Iris pigment epithelial cell (primary cell): ENCODE measurements at regions not wholly inside any gene's neighbourhood (a gene's known extent, or its start where the extent isn't known, plus 50 kb on each side); places are given as distances from the start of the nearest gene placed in this dataset.
A peak's percentile ranks its signal among the peaks of the same experiment; 100 is the strongest.

Source experiments
- DNase-seq: peaks from one replicate; pipeline ENCODE4 v3.0.0-alpha.2; 2011; ENCODE audit warnings: low read depth

DNA sequence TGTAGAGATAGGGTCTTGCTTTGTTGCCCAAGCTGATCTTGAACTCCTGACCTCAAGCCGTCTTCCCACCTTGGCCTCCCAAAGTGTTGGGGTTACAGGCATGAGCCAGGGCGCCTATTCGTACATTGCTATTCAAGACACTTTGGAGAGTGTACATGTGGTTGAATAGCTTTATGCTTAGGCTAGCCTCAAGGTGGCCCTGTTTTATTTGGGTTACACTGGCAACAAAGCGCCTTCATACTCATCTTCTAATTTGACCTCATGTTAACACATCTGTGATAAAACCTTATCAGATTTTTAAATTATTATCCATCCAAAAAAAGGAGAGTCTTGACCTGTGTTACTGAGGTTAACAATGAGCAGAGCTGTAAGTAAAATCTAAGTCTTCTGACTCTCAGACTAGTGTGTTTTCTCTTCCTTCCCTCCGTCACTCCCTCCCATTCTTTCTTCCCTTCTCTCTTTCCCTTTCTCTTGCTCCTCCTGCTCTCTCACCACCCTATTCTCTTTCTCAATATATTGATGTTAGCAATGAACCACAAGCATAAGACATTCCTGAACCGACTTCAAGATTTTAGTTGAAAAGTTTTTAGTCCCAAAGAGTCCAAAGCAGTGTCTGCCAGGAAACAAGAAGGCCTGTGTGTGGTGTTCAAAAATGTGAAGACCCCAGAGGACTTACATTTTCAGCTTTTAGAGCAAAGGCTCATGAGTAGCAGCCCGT, 603.7 kb upstream of the CFAP20DC start:
- no peak for DNase-seq

DNA sequence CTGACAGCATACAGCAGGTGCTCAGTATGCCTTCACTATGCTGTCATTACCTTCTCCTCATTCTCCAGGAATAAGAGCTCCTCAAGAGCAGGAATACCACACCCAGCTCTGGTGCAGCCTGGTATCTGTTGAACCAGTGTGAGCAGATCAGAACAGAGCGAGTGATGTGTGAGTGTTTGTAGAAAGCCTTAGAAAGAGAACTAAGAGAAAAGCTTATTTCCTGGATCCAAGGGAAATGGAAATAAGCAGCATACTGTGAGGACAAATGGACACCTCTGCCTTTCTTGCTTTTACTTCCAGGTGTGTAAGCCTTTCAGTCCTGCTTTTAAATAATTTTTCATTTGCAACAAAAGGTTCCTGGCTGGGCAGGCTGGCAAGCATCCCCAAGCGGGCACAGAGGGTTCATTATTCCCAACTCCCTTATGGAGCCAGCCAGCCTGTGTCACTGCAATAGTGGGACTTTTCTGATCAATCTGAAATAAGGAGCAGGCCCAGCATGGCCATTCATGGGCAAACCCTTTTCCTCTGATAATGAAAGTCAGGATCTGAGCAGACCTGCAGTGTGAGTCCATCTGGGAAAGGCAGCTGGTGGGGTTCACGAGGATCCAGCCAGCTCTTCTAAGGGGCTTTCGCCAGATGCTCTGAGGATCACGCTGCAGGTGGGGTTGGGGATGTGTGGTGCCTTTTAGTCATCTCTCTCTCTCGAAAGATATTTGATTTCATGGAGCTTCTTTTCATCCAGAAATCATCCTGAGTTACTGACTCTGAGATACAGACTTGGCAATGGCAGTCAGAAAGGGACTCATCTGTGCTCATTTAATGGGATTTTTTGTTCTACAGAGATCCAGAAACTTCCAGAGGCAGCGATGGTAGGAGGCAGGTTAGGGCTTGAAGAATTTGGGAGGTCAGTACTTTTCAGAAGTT, 594.9 kb upstream of the CFAP20DC start:
- DNase-seq, result no peak

DNA sequence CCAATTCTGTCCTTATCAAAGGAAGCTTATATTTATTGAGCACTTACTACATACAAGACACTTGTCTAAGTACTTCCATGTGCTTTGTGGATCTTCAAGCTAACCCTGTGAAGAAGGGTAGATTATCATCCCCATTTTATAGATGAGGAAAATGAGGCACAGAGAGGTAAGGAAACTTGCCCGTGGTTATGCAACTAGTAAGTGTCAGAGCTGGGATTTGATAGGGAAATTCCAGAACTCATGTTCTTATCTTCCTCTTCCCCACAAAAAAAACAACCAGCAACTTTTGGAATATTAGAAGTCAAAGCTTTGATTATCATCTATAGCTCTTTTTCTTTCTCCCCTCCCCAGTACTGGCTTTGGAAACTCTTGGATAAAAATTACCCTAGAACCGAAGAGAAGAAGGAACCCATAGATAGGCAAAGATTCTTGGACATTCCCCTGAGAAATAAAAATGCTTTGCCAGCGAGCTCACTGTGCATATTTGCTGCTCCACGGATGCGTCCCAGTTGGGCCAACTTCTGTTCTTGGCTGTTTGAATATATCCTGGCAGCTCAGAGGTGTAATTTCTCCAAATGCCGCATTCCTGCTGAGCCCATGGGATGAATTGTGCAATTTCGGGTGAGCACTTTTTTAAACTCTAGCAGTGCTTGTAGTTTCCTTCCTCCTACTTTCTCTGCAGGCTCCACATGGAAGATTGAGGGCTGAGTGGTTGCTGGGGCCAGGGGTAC, 591.5 kb upstream of the CFAP20DC start:
- DNase-seq, result no peak

DNA sequence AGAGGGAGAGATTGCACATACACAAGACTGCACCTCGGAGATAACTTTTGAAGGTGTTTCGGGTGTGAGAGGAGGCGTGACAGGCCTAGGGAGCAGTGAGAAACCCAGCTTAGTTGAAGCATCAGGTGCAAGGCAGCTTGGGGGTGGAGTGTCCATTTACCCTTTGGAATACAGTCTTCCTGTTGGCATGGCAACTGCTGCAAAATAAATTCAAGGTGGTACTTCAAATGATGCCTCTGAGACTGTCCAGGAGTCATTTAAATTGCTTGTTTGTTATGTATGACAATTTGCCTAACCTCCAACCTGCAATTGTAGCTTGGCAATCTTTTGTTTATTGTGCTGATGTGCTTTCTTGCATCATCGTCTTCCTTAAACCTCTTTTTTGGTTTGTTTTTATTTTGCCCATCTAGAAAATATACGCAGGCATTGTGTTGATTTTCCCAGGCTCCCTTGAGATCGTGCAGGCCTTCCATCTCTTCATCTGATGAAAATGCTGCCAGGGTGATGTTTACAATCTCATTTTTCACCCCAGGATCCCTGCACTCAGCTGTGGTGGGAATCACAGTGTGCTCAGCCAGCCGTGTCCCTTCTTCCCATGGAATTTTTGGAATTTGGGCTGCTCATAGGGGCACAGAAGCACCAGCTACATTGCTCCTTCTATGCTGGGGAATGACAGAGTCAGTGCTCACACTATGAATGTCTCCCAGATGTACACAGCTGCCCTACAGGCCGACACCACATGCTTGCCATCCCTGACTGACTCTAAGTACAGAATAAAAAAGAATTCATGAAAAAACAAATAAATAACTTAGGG, 583.1 kb upstream of the CFAP20DC start:
- no peak for DNase-seq

DNA sequence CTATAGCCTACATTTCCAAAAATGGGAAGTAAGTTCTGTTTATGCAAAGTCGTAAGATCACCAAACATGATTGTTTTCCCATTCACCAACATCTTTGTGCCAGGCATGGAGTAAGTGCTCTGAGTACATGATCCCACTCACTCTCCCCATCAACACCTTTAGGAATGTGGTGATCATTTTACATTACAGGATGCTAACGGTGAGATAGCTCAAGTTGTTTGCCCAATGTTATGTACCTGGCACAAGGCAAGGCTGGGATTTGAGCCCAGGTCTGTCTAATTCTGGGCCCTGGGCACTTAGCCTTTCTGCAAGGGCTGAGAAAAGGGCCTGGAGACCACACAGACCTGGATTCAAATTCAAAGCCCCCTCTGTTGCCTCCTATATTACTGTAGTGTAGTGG, 581.7 kb upstream of the CFAP20DC start:
- DNase-seq, result no peak

DNA sequence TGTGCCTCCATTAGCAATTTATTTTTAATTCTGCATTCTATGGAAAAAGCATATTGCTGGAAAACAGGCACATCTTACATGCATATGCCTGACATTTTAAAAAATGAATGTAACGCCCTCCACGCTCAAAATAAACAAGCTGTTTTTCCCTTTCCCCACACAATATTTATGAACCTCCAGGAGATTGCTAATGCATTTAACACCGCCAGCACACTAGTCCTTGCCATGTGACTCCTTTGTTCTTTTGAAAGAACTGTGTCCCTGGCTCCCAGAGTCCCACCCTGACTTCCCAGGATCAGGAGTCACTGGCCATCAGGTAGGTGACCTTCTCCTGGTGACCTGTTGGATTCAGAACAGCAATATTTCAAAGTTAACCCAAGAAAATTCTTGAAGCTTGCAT, 571.2 kb upstream of the CFAP20DC start:
- DNase-seq, result no peak

DNA sequence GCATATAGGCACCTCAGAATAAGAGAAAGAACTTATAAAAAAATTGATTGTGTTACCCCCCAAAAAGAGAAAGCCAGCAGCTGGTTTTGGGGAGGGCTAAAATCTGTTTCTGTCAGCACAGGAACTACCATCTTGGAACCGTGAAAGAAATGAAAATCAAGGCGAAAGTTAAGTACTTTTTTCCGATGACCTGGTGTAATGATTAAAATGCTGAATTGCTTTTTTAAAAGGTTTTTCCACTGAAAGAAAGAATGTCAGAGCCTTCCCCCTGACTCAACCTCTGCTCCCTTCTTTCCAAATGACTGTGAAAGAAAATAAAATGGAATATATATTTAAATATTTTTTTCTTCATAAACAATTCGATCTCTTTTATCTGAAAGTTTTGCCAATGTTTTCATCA, 570.5 kb upstream of the CFAP20DC start:
- DNase-seq, result no peak

DNA sequence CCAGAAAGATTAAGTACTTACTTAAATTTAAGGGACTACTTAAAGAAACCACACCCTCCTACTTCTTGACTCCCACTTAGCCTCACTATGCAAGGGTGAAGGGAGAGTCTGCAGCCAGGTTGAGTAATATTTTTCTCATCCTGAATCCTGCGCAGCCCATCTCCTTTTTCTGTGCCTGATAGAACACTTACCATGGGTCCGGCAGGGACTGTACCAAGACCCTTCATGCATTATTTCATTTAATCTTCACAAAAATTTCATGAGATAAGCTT, 562.6 kb upstream of the CFAP20DC start:
- no peak for DNase-seq

DNA sequence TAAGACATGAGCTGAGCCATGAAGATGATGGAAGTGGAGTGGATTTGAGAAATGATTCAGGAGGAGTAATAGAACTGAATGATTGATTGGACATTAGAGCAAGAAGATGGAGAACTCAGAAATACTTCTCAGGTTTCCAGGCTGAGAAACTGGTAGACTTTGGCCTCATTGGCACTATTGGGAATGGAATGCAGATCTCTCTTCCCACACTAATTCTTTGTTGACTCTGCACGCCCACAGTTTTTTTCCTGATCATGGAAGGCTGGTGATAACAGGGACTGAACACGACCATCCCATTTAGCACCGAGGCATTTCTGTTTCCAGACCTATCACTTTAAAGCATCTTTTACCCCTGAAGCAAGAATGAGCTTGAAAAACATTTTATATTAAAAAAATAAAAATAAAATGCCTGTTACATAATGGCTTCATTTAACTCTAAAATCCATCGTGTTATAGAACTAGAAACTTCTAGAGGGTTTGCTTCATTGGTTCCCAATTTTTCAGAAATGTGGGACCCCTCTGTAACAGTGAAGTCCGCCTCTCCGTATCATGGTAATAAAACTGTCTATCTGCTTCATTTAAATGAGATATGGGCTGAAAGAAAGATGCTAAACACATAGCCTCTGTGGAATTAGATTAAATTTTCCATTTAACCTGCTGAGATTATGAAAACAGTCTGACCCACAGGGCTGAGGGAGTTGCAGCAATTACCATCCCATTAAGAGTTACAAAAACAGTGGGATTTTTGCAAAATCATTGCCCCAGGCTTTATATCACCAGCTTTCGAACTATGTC, 562.0 kb upstream of the CFAP20DC start:
- no peak for DNase-seq

DNA sequence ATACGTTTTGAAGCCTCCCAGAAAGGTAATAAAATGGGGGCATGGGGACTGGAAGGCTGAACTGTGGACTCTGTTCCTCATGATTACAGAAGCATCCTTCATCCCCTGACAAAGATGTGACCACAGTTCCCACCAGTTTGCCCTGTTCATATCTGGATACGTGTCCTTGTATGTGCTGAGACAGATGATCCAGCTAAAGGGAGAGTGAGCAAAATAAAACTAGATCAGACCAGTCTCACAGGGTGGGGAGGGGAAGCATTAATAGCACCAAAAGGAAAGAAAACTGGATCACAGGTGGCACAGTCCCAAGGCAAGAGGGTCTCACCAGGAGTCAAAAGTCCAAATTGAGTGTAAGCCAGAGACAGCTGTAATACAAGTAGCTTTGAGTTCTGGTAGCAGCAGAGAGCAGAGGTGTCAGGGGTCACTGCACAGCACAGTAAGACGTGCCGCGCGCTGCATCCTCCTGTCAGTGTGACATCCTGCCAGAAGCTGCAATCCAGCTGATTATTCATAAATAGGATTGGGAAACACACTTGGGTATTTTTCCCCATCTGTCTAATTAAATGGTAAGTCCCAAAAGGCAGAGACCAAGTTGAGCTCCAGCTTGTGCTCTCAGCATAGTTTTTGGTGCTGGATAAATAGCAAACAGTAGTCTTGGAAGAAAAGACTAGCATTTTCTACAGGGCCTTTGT, 560.0 kb upstream of the CFAP20DC start:
- peak; percentile 35 for DNase-seq

DNA sequence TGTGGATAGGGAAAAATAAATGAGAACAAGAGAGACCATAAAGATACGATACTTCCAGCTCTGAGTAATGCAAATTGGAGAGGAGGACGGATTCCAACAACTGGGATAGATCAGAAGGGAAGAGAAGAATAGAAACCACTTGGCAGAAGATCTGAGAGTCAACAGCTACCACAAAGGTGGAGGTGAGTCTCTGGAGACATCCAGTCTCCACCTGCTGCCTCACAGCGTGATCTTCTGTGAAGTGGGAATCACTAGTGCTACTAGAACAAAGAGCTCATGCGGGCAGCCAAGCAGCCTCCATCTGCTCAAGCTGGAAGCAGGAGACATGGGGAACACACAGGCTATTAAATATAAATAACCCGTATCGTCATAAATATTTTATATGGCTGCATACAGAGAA, 558.5 kb upstream of the CFAP20DC start:
- no peak for DNase-seq

DNA sequence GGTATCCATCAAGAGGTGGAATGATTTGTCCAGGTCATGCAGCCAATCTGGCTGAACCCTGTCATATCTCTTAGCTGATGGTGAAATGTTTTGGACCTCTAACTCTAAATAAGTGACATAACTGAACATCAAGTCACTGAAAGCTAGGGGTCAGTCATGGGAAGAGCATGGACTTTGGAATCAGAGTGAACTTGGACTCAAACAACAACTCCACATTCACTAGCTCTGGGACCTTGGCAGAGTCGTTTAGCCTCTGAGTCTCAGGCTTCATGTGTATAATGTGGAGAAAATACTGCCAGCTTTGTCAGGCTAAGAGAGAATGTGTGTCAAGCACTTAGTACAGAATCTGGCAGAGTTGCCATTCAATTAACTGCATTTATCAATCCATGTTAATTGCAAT, 557.8 kb upstream of the CFAP20DC start:
- peak; percentile 41 for DNase-seq

DNA sequence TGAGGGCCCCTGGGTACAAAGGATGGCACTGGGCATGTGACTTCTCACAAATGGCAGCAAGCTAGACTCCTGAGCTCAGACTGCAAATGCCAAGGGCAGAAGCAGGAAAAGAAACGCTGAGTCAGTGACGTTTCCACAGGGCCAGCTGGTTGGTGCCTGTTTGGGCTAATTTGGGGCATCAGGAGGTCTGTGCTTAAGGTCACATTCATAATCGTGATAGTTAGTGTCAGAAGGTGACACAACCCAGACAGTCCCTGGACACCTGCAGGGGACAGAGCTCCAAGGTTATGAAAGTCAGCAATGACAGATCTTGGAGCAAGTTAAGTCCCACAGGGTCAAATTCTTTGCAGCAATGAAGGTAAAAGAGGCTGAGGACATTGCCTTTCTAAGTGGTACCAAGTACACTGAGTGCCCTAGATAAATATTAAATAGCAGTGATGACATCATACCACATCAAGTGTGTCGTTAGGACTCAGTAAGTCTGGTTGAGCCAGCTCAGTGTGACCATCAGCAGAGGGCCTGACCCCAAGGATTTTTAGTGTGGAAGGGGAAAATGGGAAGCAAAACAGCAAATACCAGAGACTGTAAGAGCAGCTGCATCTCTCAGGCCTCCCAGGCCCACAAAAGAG, 556.9 kb upstream of the CFAP20DC start:
- DNase-seq, result no peak

DNA sequence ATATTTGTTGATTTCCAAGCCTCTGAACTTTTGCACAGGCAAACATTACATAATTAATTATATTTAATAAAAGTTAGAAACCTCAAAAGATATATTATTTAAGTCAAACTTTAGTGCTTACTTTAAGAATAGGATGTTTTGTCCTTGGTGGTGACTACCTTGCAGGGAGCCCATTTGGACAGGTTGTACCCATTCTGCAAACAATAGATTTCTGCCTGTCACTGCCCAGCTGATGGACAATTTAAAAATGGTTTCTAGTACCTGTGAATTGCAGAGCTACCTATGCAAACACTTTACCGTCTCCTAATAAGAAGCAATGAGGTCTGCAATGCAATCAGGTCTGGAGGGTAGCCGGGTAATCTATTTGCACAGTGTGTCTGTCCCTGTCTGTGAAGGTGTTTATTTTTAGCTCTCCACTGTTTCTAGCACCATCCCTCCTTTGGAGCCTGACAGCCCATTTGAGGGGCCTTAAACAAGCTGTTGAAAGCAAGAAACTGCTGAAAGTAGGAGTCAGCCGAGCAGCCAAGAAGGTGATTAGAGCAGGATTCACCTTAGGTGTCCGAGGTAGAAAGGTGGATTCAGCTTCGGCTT, 556.2 kb upstream of the CFAP20DC start:
- no peak for DNase-seq

DNA sequence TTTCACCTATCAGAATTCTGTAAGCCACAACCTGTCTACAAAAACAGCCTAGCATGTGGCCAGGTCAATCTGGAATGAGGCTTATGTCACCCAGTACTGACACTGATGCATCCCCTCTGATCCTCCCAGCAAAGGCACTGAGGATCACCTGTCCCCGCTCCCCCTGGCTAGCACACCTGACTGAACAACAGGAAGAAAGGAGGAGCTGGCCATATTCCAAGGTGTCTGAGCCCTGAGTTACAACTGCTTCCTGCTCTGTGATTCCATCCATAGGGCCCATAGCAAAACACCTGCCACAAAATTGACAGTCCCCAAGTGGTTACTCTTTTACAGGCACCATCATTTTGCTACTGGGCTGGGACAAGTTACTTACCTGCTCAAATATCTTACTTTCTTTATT, 555.5 kb upstream of the CFAP20DC start:
- DNase-seq, result no peak

DNA sequence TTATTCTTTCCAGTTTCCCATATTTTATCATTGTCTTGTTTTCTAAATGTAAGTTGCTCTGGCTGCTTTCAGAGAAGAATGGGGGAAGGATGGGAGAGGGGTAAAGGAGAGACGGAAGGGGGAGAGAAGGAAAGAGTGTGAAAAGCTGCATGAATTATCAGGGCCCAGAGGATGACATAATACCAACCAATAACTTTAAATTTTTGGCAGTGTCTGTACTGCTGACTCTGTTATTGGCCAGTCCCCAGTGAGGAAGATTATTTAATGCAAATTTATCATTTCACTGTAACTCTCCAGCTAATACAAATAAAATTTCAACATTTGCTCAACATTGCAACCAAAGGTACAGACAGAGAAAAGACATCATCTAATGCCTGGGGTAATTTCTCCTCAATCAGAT, 551.7 kb upstream of the CFAP20DC start:
- no peak for DNase-seq

DNA sequence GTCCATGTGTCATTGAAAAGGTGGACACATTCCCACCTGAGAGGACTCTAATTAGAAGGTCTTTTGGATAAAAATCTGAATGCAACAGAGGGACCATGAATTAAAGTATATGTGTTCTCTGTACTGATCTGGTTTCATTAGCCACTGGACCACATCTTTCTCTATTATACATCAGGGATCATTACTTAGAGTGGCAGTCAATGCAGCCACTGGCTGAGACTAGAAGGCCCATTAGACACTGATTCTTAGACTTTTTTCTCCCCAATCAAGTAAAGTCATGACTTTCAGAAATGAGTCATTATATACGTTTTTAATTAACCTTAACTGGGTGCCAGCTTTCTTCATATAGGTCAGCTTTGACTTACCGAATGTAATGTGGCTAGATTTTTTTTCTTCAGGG, 550.8 kb upstream of the CFAP20DC start:
- no peak for DNase-seq

DNA sequence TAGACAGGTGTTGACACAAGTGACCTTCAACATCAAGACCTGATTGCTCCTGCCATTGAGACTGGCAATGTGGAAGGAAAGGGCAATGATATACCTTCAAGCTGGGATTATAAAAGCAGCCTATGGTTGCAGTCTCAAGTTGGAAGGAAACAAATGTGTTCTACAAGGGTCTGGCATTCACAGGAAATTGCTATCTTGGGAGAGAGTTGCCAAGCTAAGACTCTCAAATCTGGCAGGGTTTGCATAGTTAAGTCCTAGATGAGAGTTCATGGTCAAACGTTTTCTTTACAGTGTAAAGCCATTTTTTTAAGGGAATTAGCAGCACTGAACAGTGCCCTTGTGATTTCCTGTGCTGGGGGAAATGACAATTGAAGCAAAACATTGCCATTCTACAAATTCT, 546.9 kb upstream of the CFAP20DC start:
- no peak for DNase-seq

DNA sequence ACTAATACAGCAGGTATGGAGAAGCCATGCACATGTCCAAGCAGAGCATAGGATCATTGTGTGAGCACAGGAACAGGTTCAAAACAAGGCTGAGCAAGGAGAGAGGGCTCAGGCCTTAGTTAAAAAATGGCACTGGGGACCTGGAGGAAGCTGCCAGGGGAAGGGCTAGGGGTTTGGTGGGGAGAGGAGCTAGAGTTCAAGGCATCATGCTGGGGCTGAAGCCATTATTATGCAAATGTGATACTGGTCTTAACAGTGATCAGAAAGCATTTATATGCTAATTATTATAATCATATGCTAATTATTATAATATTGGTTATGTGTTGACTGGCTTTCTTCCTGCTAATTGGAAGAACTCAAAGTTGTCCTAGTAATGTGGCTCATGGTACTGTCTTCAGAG, 546.0 kb upstream of the CFAP20DC start:
- DNase-seq, result no peak

DNA sequence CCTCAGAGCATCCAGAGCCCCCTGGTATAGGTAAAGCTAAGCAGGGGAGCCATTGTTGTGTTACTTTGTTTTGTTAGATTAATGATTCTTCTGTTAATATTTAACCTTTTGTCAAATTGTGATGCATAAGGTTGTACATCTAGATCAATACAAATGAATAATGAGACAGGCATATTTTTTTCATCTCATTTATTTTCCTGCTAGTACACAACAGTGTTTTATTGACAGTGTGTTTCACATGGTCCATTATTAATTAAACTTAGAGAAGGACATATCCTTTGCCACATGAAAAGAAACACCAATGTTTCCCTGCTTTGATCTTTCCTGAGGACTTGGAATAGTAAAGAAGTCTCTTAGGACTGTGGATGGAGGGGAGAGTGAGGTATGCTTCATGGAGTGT, 543.6 kb upstream of the CFAP20DC start:
- no peak for DNase-seq
